ENCODE measurements at regions not wholly inside any gene's neighbourhood (a gene's known extent, or its start where the extent isn't known, plus 50 kb on each side); places are given as distances from the start of the nearest gene placed in this dataset.
"Not testable (repeated sequence)": the region's sequence is repeated elsewhere in the genome, so short reads cannot be mapped to it uniquely, and the experiment has no call there.

- Histone ChIP-seq H3K27me3 (no peaks in the 10 kb centered on the region), H3K36me3 (no peaks in the 10 kb centered on the region), H3K4me3 (replicated peaks in 1 of 3) (no peak overlapping the region), H3K27ac (no peak overlapping the region), H3K9me3 (no peaks in the 10 kb centered on the region), H3K4me1 (no peaks in the 10 kb centered on the region)
- no peak for DNase-seq
- WGBS, 2 donors: 95 to 97% methylated on average over 4 of the region's 4 CpGs
- TF ChIP-seq CTCF (IDR thresholded peaks at IDR 0.05) (no peak), POLR2A (IDR thresholded peaks at IDR 0.05) (no peak)
- intact Hi-C loops (cut with DNase I): no loop called here
These were observed 118.2 kb upstream of the PRR16 start for GRCh38 chr5:120345947-120346346.

DNA sequence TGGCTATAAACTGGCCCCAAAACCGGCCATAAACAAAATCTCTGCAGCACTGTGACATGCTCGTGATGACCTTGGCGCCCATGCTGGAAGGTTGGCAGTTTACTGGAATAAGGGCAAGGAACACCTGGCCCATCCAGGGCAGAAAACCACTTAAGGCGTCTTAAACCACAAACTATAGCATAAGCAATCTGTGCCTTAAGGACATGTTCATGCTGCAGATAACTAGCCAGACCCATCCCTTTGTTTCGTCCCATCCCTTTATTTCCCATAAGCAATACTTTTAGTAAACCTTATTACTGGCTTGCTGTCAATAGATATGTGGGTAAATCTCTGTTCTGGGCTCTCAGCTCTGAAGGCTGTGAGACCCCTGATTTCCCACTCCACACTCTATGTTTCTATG lies 113.0 kb upstream of the PRR16 start:
- H3K36me3 ChIP-seq; intact Hi-C loops (cut with DNase I); H3K4me3 ChIP-seq (replicated peaks in 1 of 3); H3K9me3 ChIP-seq; H3K27ac ChIP-seq; DNase-seq; H3K27me3 ChIP-seq; H3K4me1 ChIP-seq: not testable (repeated sequence)
- 93 to 98% methylated on average over 5 of the region's 5 CpGs for WGBS, 2 donors

GRCh38 chr5:120354126-120354525 lies 110.0 kb upstream of the PRR16 start:
- WGBS, 2 donors: 86 to 88% methylated on average over 2 of the region's 2 CpGs
- no peak for TF ChIP-seq POLR2A (IDR thresholded peaks at IDR 0.05)
- H3K27ac ChIP-seq: no peak overlapping the region
- no peak for DNase-seq
- H3K27me3 ChIP-seq: no peaks in the 10 kb centered on the region
- no peaks in the 10 kb centered on the region for H3K9me3 ChIP-seq
- no peak overlapping the region for H3K4me3 ChIP-seq (replicated peaks in 1 of 3)
- H3K4me1 ChIP-seq: no peaks in the 10 kb centered on the region
- intact Hi-C loops (cut with DNase I): no loop called here
- H3K36me3 ChIP-seq: no peaks in the 10 kb centered on the region

GRCh38 chr5:120358949-120359348 lies 105.2 kb upstream of the PRR16 start:
- WGBS, 2 donors: 87 to 88% methylated on average over 3 of the region's 3 CpGs
- DNase-seq: no peak
- Histone ChIP-seq H3K4me3 (replicated peaks in 1 of 3) (no peak overlapping the region), H3K36me3 (no peaks in the 10 kb centered on the region), H3K27me3 (no peaks in the 10 kb centered on the region), H3K4me1 (no peaks in the 10 kb centered on the region), H3K9me3 (no peaks in the 10 kb centered on the region), H3K27ac (no peak overlapping the region)
- intact Hi-C loops (cut with DNase I): no loop called here
- TF ChIP-seq CTCF (IDR thresholded peaks at IDR 0.05) (no peak), POLR2A (IDR thresholded peaks at IDR 0.05) (no peak)

- no peak overlapping the region for H3K27ac ChIP-seq
- TF ChIP-seq CTCF (IDR thresholded peaks at IDR 0.05): no peak
- no peak for TF ChIP-seq POLR2A (IDR thresholded peaks at IDR 0.05)
- H3K36me3 ChIP-seq: no peaks in the 10 kb centered on the region
- no peaks in the 10 kb centered on the region for H3K27me3 ChIP-seq
- H3K4me1 ChIP-seq: no peaks in the 10 kb centered on the region
- 83 to 84% methylated on average over 3 of the region's 3 CpGs for WGBS, 2 donors
- no peaks in the 10 kb centered on the region for H3K9me3 ChIP-seq
- no peak for DNase-seq
- no peak overlapping the region for H3K4me3 ChIP-seq (replicated peaks in 1 of 3)
- intact Hi-C loops (cut with DNase I): no loop called here
These were observed 102.2 kb upstream of the PRR16 start for GRCh38 chr5:120361941-120362340.

GRCh38 chr5:120362426-120362825 lies 101.7 kb upstream of the PRR16 start:
- no peak overlapping the region for H3K27ac ChIP-seq
- intact Hi-C loops (cut with DNase I): no loop called here
- no peaks in the 10 kb centered on the region for H3K4me1 ChIP-seq
- no peak for TF ChIP-seq CTCF (IDR thresholded peaks at IDR 0.05)
- WGBS, 2 donors: 76 to 79% methylated on average over 5 of the region's 5 CpGs
- no peaks in the 10 kb centered on the region for H3K9me3 ChIP-seq
- no peak for DNase-seq
- H3K27me3 ChIP-seq: no peaks in the 10 kb centered on the region
- no peaks in the 10 kb centered on the region for H3K36me3 ChIP-seq
- H3K4me3 ChIP-seq (replicated peaks in 1 of 3): no peak overlapping the region
